Tibial nerve (tissue), 4 donors: ENCODE measurements at regions not wholly inside any gene's neighbourhood (a gene's known extent, or its start where the extent isn't known, plus 50 kb on each side); places are given as distances from the start of the nearest gene placed in this dataset.

Experiments used
- DNase-seq, 2 donors: peaks; one replicate each; pipeline ENCODE4 v3.0.0-alpha.2; 2019; ENCODE audit warnings: low spot score in 2 of 2
- H3K27ac ChIP-seq, 4 donors: fragments of 200-600 bp; sonication (generic) in 3 of 4; one replicate each; pipeline ENCODE4 v1.5.1; 2017 to 2019; ENCODE audit warnings: mild to moderate bottlenecking in 1 of 4
- H3K27me3 ChIP-seq, 2 donors: fragments of 200-600 bp; sonication (generic) in 1 of 2; one replicate each; pipeline versions ENCODE4 v1.5.1 to v1.6.0; 2017 to 2019
- H3K36me3 ChIP-seq, 3 donors: fragments of 200-600 bp; sonication (generic); one replicate each; pipeline ENCODE4 v1.5.1; 2018 to 2019
- H3K4me1 ChIP-seq, 4 donors: fragments of 200-600 bp; sonication (generic) in 3 of 4; one replicate each; pipeline ENCODE4 v1.5.1; 2017 to 2019
- H3K4me3 ChIP-seq, 4 donors: fragments of 200-600 bp; sonication (generic) in 3 of 4; one replicate each; pipeline ENCODE4 v1.5.1; 2017 to 2019; ENCODE audit warnings: mild to moderate bottlenecking in 1 of 4, moderate library complexity in 1 of 4
- H3K9me3 ChIP-seq, 4 donors: fragments of 200-600 bp; sonication (generic) in 3 of 4; one replicate each; pipeline ENCODE4 v1.5.1; 2017 to 2019
- CTCF ChIP-seq, 5 experiments: fragments of 200-600 bp in 3 of 5; fragments of 450-650 bp in 2 of 5; sonication (generic) in 3 of 5; IDR thresholded peaks; one replicate each; pipeline ENCODE4 v1.5.1; 2016 to 2019; ENCODE audit warnings: antibody characterized with exemption in 5 of 5, mild to moderate bottlenecking in 3 of 5, moderate library complexity in 2 of 5
- EP300 ChIP-seq, 2 donors: sonication (generic); formaldehyde crosslinking; IDR thresholded peaks; one replicate each; pipeline ENCODE4 v1.6.1; 2017; ENCODE audit warnings: antibody characterized with exemption in 2 of 2, mild to moderate bottlenecking in 1 of 2
- POLR2A ChIP-seq, 2 donors: fragments of 450-650 bp; IDR thresholded peaks; one replicate each; pipeline ENCODE4 v1.6.1; 2017; ENCODE audit warnings: antibody characterized with exemption in 2 of 2, mild to moderate bottlenecking in 2 of 2, moderate library complexity in 2 of 2
- WGBS, 2 donors: methylation state at CpG; one replicate each; pipeline ENCODE4 v1.1.5; 2018; 5-methylcytosine and 5-hydroxymethylcytosine counted together

- TF ChIP-seq CTCF (IDR thresholded peaks at IDR 0.05), result no peak
- TF ChIP-seq EP300 (IDR thresholded peaks at IDR 0.05), result no peak
- TF ChIP-seq POLR2A (IDR thresholded peaks at IDR 0.05), result no peak
- Histone ChIP-seq H3K27ac (no peak overlapping the region), H3K4me3 (no peak overlapping the region), H3K36me3 (no peaks in the 10 kb centered on the region), H3K9me3 (no peaks in the 10 kb centered on the region), H3K27me3 (no peaks in the 10 kb centered on the region), H3K4me1 (peaks cover 0 to 2% (median 0%) of the 10 kb centered on the region in 4 donors)
- no peak for DNase-seq
- WGBS, 2 donors, result 95 to 98% methylated on average over 15 of the region's 15 CpGs
Observed at GRCh38 chr2:151186011-151186410, 75.7 kb downstream of the RBM43 start.

- DNase-seq, result no peak
- Histone ChIP-seq H3K27ac (no peak overlapping the region), H3K27me3 (no peaks in the 10 kb centered on the region), H3K36me3 (no peaks in the 10 kb centered on the region), H3K4me3 (no peak overlapping the region), H3K9me3 (no peaks in the 10 kb centered on the region), H3K4me1 (no peaks in the 10 kb centered on the region)
- 62 to 66% methylated on average over 7 of the region's 7 CpGs for WGBS, 2 donors
- TF ChIP-seq POLR2A (IDR thresholded peaks at IDR 0.05), result no peak
- no peak for TF ChIP-seq CTCF (IDR thresholded peaks at IDR 0.05)
- no peak for TF ChIP-seq EP300 (IDR thresholded peaks at IDR 0.05)
Observed at GRCh38 chr2:151182899-151183809, 78.5 kb downstream of the RBM43 start.

- no peaks in the 10 kb centered on the region for H3K36me3 ChIP-seq
- H3K27me3 ChIP-seq, result no peaks in the 10 kb centered on the region
- no peak for DNase-seq
- WGBS, 2 donors, result 86% methylated on average over 3 of the region's 3 CpGs
- H3K27ac ChIP-seq, result no peak overlapping the region
- H3K4me1 ChIP-seq, result no peaks in the 10 kb centered on the region
- H3K9me3 ChIP-seq, result no peaks in the 10 kb centered on the region
- no peak overlapping the region for H3K4me3 ChIP-seq
- TF ChIP-seq POLR2A (IDR thresholded peaks at IDR 0.05), result no peak
- TF ChIP-seq CTCF (IDR thresholded peaks at IDR 0.05), result no peak
- no peak for TF ChIP-seq EP300 (IDR thresholded peaks at IDR 0.05)
Observed at GRCh38 chr2:151182396-151182795, 79.3 kb downstream of the RBM43 start.

GRCh38 chr2:151181524-151181923 is 80.1 kb downstream of the RBM43 start:
- Histone ChIP-seq H3K4me3 (no peak overlapping the region), H3K27ac (no peak overlapping the region), H3K9me3 (no peaks in the 10 kb centered on the region), H3K36me3 (no peaks in the 10 kb centered on the region), H3K27me3 (no peaks in the 10 kb centered on the region), H3K4me1 (no peaks in the 10 kb centered on the region)
- TF ChIP-seq CTCF (IDR thresholded peaks at IDR 0.05), result no peak
- no peak for TF ChIP-seq EP300 (IDR thresholded peaks at IDR 0.05)
- no peak for TF ChIP-seq POLR2A (IDR thresholded peaks at IDR 0.05)
- WGBS, 2 donors, result 52 to 60% methylated on average over 6 of the region's 6 CpGs
- DNase-seq, result no peak

GRCh38 chr2:151180123-151180522 is 81.5 kb downstream of the RBM43 start:
- no peaks in the 10 kb centered on the region for H3K4me1 ChIP-seq
- H3K27me3 ChIP-seq, result no peaks in the 10 kb centered on the region
- H3K9me3 ChIP-seq, result no peaks in the 10 kb centered on the region
- no peak for DNase-seq
- no peaks in the 10 kb centered on the region for H3K36me3 ChIP-seq
- no peak overlapping the region for H3K27ac ChIP-seq
- no peak overlapping the region for H3K4me3 ChIP-seq
- WGBS, 2 donors, result 94 to 95% methylated on average over 3 of the region's 3 CpGs
- no peak for TF ChIP-seq CTCF (IDR thresholded peaks at IDR 0.05)
- TF ChIP-seq EP300 (IDR thresholded peaks at IDR 0.05), result no peak
- TF ChIP-seq POLR2A (IDR thresholded peaks at IDR 0.05), result no peak
